DND-41 (cell line): ENCODE measurements at regions not wholly inside any gene's neighbourhood (a gene's known extent, or its start where the extent isn't known, plus 50 kb on each side); places are given as distances from the start of the nearest gene placed in this dataset.

Experiments
- CTCF ChIP-seq: IDR thresholded peaks from 2 replicates; pipeline ENCODE4 v1.5.1; 2012; ENCODE audit warnings: borderline replicate concordance, low read length, moderate library complexity, mild to moderate bottlenecking; ENCODE audit not compliant: poor library complexity, severe bottlenecking; ENCODE audit errors: extremely low read depth
- EZH2 ChIP-seq: IDR thresholded peaks from 3 replicates; pipeline ENCODE4 v1.6.1; 2012; ENCODE audit warnings: borderline replicate concordance, low read depth, mild to moderate bottlenecking, moderate library complexity, low read length, inconsistent platforms; ENCODE audit not compliant: severe bottlenecking

- TF ChIP-seq CTCF, result no peak
- TF ChIP-seq EZH2, result no peak
Measured at GRCh38 chr16:55081622-55082590, 151.2 kb downstream of the IRX5 start.
